ENCODE measurements at regions not wholly inside any gene's neighbourhood (a gene's known extent, or its start where the extent isn't known, plus 50 kb on each side); places are given as distances from the start of the nearest gene placed in this dataset.

GRCh38 chr5:86143837-86144236 is 473.9 kb upstream of the COX7C start:
- Histone ChIP-seq H3K27me3 (ENCODE audit: insufficient read depth, low read length) (no peaks in the 10 kb centered on the region), H3K27ac (ENCODE audit: insufficient read length, low read depth, low read length) (no peak overlapping the region), H3K79me2 (ENCODE audit: insufficient read depth, low read length) (no peaks in the 10 kb centered on the region), H4K8ac (replicated peaks; ENCODE audit: insufficient read length, low read depth, low read length) (no peak overlapping the region), H3K79me1 (ENCODE audit: insufficient read depth, low read depth, low read length, poor library complexity, severe bottlenecking) (no peaks in the 10 kb centered on the region), H3K23me2 (ENCODE audit: insufficient read length, low read depth, low read length, poor library complexity, severe bottlenecking) (no peaks in the 10 kb centered on the region), H3K9me3 (ENCODE audit: control insufficient read depth, low read depth, low read length) (no peaks in the 10 kb centered on the region), H3K56ac (ENCODE audit: insufficient read length, low read depth, low read length) (no peak overlapping the region), H2BK5ac (ENCODE audit: insufficient read length, low read length) (no peak overlapping the region), H3K4ac (ENCODE audit: low read depth, low read length) (no peak overlapping the region), H2AFZ (ENCODE audit: low read length) (no peak overlapping the region), H2BK15ac (ENCODE audit: low read depth, low read length) (no peak overlapping the region), H4K20me1 (ENCODE audit: control insufficient read depth, insufficient read depth, insufficient read length) (no peaks in the 10 kb centered on the region), H3T11ph (ENCODE audit: low read length) (no peak overlapping the region), H2BK12ac (ENCODE audit: insufficient read length, low read depth, low read length) (no peak overlapping the region), H2BK20ac (ENCODE audit: low read depth, low read length, poor library complexity, severe bottlenecking) (no peak overlapping the region), H4K5ac (ENCODE audit: insufficient read length, low read depth, low read length) (no peak overlapping the region), H2BK120ac (ENCODE audit: low read depth, low read length, poor library complexity, severe bottlenecking) (no peak overlapping the region), H3K4me1 (ENCODE audit: insufficient read depth, low read length) (no peaks in the 10 kb centered on the region), H2AK5ac (ENCODE audit: insufficient read length, low read length) (no peak overlapping the region), H3K9ac (ENCODE audit: extremely low read depth, insufficient read length, low read length) (no peak overlapping the region), H3K14ac (ENCODE audit: insufficient read depth, low read length) (no peak overlapping the region), H3K23ac (ENCODE audit: insufficient read length, low read depth, low read length) (no peak overlapping the region), H3K18ac (ENCODE audit: insufficient read length, low read depth, low read length) (no peak overlapping the region), H3K4me2 (ENCODE audit: insufficient read depth, insufficient read length, low read length) (no peak overlapping the region), H4K91ac (ENCODE audit: insufficient read length, low read depth, low read length) (no peak overlapping the region)
- Mint-ChIP-seq H3K4me3 (no peak overlapping the region), H3K36me3 (ENCODE audit: insufficient read depth in 1 of 3, low read depth in 3 of 3) (no peaks in the 10 kb centered on the region; a peak in 1 of 7 replicates), H3K4me1 (no peaks in the 10 kb centered on the region), H3K27me3 (ENCODE audit: low read depth) (no peaks in the 10 kb centered on the region; the same call in 1 of the 2 replicates), H3K27ac (no peak overlapping the region), H3K9me3 (peaks cover 0 to 4% of the 10 kb centered on the region in 2 experiments; a peak in 2 of 5 replicates)
- no CpG with 5 or more reads among the region's 3 CpGs for WGBS (ENCODE audit: extremely low coverage, insufficient read length, low lambda C conversion rate)
- DNase-seq: no peak
- no peak for TF ChIP-seq CTCF (conservative IDR thresholded peaks at IDR 0.05)

Data from H9 (cell line).